Uterus (tissue), 2 donors: ENCODE measurements at regions not wholly inside any gene's neighbourhood (a gene's known extent, or its start where the extent isn't known, plus 50 kb on each side); places are given as distances from the start of the nearest gene placed in this dataset.

Experiments used
- CTCF ChIP-seq, 4 experiments: fragments of 200-600 bp in 2 of 4; fragments of 450-650 bp in 2 of 4; sonication (generic) in 2 of 4; IDR thresholded peaks; one replicate each; pipeline ENCODE4 v1.5.1; 2016 to 2019; ENCODE audit warnings: antibody characterized with exemption in 4 of 4, mild to moderate bottlenecking in 2 of 4, moderate library complexity in 1 of 4
- POLR2A ChIP-seq, 2 donors: fragments of 450-650 bp; IDR thresholded peaks; one replicate each; pipeline ENCODE4 v1.6.1; 2016; ENCODE audit warnings: antibody characterized with exemption in 2 of 2, mild to moderate bottlenecking in 1 of 2, moderate library complexity in 1 of 2

DNA sequence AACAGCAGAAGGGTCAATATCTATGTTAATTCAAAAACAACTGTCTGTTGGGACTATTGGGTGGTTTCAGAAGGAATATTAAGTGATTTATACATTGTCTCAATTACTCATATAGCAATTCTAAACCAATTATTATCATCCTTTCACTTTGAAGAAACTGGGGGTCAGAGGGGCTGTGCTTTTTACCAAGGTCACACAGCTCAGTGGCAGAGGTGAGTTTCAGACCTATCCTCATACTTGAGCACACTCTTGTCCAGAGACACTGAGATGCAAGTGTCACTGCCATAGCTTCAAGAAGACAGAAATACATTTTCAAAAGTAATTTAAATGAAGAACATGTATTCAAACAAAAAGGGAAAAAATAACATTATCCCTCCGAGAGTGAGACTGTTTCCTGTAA lies 195.3 kb downstream of the ARL4A start:
- TF ChIP-seq CTCF (IDR thresholded peaks at IDR 0.05) (no peak), POLR2A (IDR thresholded peaks at IDR 0.05) (no peak)
